Stimulated activated naive CD8-positive, alpha-beta T cell treated with anti-CD3 and anti-CD28 coated beads, Interleukin-15, amount 100 ng/mL, for 72 hours (primary cell): ENCODE measurements at regions not wholly inside any gene's neighbourhood (a gene's known extent, or its start where the extent isn't known, plus 50 kb on each side); places are given as distances from the start of the nearest gene placed in this dataset.
"Not testable (repeated sequence)": the region's sequence is repeated elsewhere in the genome, so short reads cannot be mapped to it uniquely, and the experiment has no call there.

Experiments used
- ATAC-seq: fragments of 150-1000 bp; cut with Tn5 transposase; 2 replicates; pipeline ENCODE4 v1.10.0; 2021; ENCODE audit warnings: mild to moderate bottlenecking, moderate library complexity
- DNase-seq, 2 donors: peaks; one replicate each; pipeline ENCODE4 v3.0.0; 2021 to 2022
- H3K27ac Mint-ChIP-seq, 2 donors: one replicate each; pipeline ENCODE4 v1.8.0; 2022; ENCODE audit warnings: mild to moderate bottlenecking in 2 of 2, mixed read lengths in 2 of 2, moderate library complexity in 2 of 2
- H3K27me3 Mint-ChIP-seq: one replicate; pipeline ENCODE4 v1.8.0; 2022; ENCODE audit warnings: mixed read lengths
- H3K4me1 Mint-ChIP-seq: one replicate; pipeline ENCODE4 v1.8.0; 2022; ENCODE audit warnings: mild to moderate bottlenecking, mixed read lengths
- H3K4me3 Mint-ChIP-seq, 2 donors: one replicate each; pipeline ENCODE4 v1.8.0; 2022; ENCODE audit warnings: mild to moderate bottlenecking in 2 of 2, mixed read lengths in 2 of 2, moderate library complexity in 1 of 2
- H3K9me3 Mint-ChIP-seq, 2 donors: one replicate each; pipeline ENCODE4 v1.8.0; 2022; ENCODE audit warnings: mixed read lengths in 2 of 2

DNA sequence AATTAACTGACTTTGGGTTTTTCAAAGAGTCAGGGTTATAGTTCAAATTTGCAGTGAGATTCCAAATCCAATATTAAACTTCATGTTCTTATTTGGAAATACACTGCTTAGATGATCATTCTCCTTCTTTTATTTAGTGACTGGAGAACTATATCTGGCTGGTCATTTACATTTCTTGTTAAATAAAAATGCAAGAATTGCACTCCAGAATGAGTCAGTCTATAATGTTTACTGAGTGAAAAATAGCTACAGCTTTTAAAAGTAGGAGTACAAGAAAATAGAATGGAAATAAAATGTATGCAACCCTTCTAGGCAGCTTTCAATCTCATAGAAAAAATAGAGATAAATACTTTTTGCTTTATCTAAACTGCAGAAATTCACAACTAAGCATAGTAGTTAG lies 54.5 kb upstream of the CD2AP start:
- DNase-seq (no peak), ATAC-seq (no peak)
- Mint-ChIP-seq H3K4me1 (no peaks in the 10 kb centered on the region), H3K27me3 (no peaks in the 10 kb centered on the region), H3K27ac (no peak overlapping the region), H3K9me3 (peaks cover 4 to 12% of the 10 kb centered on the region in 2 donors), H3K4me3 (no peak overlapping the region)

DNA sequence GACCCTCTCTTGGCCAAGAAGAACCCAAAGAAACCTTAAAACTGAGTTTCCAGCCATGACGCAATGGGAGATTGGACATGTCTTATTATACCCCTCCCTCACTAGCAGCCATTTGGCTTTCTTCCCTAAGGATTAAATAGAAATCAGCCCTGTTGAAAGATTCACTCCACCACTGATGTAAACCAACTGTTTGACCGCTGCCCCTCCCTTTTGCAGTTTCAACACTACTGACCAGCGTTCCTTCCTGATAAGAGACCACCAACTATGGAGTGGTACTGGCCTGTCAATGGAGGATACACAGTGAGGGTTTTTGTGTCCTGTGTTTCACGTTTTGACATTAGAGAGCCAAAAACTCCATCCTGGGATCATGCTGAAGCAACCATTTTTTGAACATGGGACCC lies 53.2 kb upstream of the CD2AP start:
- ATAC-seq (no peak), DNase-seq (no peak)
- no peak overlapping the region for H3K4me3 Mint-ChIP-seq
- no peaks in the 10 kb centered on the region for H3K27me3 Mint-ChIP-seq
- H3K9me3 Mint-ChIP-seq = peaks cover 8 to 26% of the 10 kb centered on the region in 2 donors
- no peak overlapping the region for H3K27ac Mint-ChIP-seq
- H3K4me1 Mint-ChIP-seq = no peaks in the 10 kb centered on the region

DNA sequence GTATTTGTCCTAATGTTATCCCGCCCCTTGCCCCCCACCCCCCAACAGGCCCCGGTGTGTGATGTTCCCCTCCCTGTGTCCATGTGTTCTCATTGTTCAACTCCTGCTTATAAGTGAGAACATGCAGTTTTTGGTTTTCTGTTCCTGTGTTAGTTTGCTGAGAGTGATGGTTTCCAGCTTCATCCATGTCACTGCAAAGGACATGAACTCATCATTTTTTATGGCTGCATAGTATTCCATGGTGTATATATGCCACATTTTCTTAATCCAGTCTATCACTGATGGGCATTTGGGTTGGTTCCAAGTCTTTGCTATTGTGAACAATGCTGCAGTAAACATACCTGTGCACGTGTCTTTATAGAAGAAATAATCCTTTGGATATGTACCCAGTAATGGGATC lies 51.9 kb upstream of the CD2AP start:
- H3K4me1 Mint-ChIP-seq, H3K27ac Mint-ChIP-seq, H3K4me3 Mint-ChIP-seq, DNase-seq, H3K27me3 Mint-ChIP-seq, ATAC-seq: not testable (repeated sequence)
- H3K9me3 Mint-ChIP-seq = peaks cover 16 to 35% of the 10 kb centered on the region in 2 donors

DNA sequence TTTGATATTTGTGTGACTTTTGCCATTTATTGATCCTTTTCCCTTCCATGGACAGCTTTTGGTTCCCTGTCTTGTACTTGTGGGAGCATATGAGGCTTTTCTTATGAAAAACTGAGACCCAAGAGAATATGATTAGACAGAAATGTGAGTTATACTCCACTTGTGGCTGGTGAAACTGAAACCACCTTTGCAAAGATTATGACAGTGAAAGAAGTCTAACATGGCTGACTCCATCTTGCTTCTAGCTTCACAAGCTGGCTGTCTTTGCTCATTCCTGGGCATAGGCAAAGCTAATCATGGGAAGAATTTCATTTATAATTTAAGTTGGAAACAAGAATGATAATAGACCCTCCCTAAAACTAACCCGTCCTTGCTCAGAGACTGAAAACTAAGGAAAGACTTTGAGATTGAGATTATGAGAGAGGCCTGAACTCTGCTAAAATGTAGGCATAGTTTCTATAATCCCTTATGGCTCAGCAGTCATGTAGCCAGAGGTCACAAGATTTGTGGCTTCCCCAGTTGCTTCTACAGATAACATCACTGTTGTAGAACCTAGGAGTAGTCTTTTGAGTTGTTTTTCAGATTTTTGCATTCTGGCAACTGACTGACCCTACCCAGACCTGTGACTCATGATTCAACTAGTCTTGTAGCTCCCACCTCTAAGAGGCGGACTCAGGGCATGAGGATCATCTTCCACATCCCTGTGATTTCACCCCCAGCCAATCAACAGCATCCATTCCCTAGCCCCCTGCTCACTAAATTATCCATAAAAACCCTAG lies 50.9 kb upstream of the CD2AP start:
- no peaks in the 10 kb centered on the region for H3K27me3 Mint-ChIP-seq
- no peak for DNase-seq
- ATAC-seq = no peak
- no peak overlapping the region for H3K27ac Mint-ChIP-seq
- no peak overlapping the region for H3K4me3 Mint-ChIP-seq
- H3K4me1 Mint-ChIP-seq = no peaks in the 10 kb centered on the region
- H3K9me3 Mint-ChIP-seq = peaks cover 20 to 45% of the 10 kb centered on the region in 2 donors

DNA sequence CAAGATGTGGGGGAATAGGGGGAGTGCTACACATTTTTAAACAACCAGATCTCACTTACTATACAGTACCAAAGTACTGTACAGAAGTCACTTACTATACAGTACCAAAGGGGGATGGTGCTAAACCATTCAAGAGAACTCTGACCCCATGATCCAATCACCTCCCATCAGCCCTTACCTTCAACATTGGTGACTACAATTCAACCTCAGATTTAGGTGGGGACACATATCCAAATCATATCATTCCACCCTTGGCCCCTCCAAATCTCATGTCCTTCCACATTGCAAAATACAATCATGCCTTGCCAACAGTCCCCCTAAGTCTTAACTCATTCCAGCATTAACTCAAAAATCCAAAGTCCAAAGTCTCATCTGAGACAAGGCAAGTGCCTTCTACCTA lies 49.9 kb upstream of the CD2AP start:
- ATAC-seq (no peak), DNase-seq (no peak)
- no peaks in the 10 kb centered on the region for H3K4me1 Mint-ChIP-seq
- no peaks in the 10 kb centered on the region for H3K27me3 Mint-ChIP-seq
- H3K4me3 Mint-ChIP-seq = no peak overlapping the region
- no peak overlapping the region for H3K27ac Mint-ChIP-seq
- peaks cover 20 to 46% of the 10 kb centered on the region in 2 donors for H3K9me3 Mint-ChIP-seq
